Activated CD8-positive, alpha-beta memory T cell treated with anti-CD3 and anti-CD28 coated beads, Interleukin-2, amount 50 U/mL, for 4 hours (primary cell): ENCODE measurements at regions not wholly inside any gene's neighbourhood (a gene's known extent, or its start where the extent isn't known, plus 50 kb on each side); places are given as distances from the start of the nearest gene placed in this dataset.
"Not testable (repeated sequence)": the region's sequence is repeated elsewhere in the genome, so short reads cannot be mapped to it uniquely, and the experiment has no call there.

ENCODE experiments used
- DNase-seq: peaks from one replicate; pipeline ENCODE4 v3.0.0-alpha.2; 2020

DNA sequence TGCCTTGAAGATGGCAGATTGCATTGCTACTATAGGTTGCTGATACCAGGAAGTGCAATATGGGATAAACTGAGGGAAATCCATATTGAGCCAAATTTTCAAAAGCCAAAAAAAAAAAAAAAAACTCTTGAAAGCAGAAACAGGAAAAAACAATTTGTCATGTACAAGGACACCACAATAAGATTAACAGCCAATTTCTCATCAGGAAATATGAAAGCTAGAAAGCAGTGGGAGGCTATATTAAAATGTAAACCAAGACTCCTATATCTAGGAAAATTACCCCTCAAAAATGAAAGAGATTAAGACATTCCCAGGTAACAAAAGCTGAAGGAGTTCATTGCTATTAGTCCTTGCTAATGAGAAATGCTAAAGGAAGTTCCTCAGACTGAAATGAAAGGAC lies 462.8 kb upstream of the DPH6 start:
- DNase-seq: no peak

- no peak for DNase-seq
Observed at GRCh38 chr15:36024031-36024688, 478.2 kb upstream of the DPH6 start.

DNA sequence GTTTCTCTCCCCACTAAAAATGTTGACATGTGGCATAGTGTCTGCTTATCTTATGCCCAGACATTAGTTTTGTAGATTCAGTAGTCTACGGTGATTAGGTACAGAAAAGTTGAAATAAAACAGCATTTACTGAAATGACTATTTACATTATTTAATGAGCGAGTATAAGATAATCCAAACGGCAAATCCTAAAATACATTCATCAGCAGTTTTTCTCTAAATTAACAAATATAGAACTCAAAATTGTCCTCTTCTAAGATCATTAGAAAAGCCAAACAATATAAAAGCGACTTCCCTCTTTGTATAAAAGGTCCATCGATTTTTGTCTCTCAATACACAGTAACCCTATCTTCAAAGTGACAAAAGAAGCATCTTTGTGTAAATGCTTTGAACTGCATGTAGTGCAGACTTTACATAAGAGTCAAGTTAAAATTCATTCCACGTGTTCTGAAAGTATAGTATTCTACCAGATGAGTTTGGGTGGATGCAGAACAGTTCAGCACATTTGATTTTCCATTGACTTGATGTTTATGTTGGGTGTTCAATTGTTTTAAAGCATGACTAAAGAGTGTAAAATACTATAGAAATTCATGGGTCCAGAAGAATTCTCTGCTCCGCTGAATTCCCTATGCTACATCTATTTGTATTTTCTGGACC lies 480.8 kb upstream of the DPH6 start:
- DNase-seq: no peak

DNA sequence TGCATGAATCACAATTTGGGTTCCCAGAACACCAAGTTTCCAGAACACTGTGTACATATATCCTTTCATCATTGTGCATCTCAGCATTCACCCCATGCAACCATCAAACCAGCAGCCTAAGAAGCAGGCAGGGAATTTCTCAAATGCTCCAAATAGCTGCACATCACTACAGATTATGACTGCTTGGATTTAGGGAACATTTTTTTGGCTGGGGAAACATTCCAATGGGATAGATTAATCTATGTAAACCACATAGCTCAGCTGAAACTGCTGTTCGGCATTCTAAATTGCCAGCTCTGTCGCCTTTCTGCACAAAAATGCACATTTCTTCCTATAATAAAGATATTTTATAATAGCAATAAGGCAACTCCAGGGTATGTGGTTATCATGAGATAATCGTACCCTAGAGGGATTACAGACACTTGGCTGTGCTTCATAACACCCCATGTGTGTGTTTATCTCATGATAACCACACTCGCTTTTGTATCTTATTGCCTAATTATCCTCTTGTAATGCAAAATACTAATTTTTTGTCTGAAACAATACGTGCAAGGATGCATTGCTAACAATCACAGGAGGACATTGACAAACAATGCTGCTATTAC lies 483.7 kb upstream of the DPH6 start:
- no peak for DNase-seq

GRCh38 chr15:36039996-36040572 lies 494.1 kb upstream of the DPH6 start:
- DNase-seq: no peak

DNA sequence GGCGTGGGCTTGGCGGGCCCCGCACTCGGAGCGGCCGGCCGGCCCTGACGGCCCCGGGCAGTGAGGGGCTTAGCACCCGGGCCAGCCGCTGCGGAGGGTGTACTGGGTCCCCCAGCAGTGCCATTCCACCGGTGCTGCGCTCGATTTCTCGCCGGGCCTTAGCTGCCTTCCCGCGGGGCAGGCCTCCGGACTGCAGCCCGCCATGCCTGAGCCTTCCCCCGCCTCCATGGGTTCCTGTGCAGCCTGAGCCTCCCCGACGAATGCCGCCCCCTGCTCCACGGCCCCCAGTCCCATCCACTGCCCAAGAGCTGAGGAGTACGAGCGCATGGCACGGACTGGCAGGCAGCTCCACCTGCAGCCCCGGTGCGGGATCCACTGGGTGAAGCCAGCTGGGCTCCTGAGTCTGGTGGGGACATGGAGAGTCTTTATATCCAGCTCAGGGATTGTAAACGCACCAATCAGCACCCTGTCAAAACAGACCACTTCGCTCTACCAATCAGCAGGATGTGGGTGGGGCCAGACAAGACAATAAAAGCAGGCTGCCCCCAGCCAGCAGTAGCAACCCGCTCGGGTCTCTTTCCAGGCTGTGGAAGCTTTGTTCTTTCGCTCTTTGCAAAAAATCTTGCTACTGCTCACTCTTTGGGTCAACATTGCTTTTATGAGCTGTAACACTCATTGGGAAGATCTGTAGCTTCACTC lies 501.2 kb upstream of the DPH6 start:
- not testable (repeated sequence) for DNase-seq

DNA sequence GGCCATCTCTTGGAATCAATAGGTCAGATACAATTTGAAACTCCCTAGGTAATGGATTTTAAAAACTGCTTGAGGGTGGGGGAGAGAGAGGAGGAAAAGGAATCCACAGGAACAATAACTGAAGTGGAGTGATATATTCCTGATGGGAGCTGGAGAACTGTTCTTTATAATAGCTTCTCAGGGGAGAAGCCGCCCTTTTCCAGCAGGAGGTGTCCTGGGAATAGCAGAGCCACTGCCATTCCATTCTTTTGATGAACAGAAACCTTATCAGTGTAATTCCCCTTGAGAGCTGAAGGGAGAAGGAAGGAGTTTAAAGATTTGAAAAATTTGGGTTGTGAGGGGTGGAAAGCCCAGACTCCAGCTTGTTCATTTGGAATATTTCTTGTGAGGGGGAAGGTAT lies 504.9 kb upstream of the DPH6 start:
- no peak for DNase-seq

DNA sequence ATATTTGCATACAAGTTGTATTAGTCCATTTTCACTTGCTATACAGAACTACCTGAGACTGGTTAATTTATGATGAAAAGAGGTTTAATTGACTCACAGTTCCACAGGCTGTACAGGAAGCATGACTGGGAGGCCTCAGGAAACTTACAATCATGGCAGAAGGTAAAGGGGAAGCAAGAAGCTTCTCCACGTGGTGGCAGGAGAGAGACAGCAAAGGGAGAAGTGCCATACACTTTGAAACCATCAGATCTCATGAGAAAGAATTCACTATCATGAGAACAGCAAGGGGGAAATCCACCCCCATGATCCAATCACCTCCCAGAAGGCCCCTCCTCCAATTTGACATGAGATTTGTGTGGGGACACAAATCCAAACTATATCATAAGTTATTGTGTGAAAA lies 506.7 kb upstream of the DPH6 start:
- not testable (repeated sequence) for DNase-seq

GRCh38 chr15:36053746-36054145 lies 507.8 kb upstream of the DPH6 start:
- DNase-seq: no peak

DNA sequence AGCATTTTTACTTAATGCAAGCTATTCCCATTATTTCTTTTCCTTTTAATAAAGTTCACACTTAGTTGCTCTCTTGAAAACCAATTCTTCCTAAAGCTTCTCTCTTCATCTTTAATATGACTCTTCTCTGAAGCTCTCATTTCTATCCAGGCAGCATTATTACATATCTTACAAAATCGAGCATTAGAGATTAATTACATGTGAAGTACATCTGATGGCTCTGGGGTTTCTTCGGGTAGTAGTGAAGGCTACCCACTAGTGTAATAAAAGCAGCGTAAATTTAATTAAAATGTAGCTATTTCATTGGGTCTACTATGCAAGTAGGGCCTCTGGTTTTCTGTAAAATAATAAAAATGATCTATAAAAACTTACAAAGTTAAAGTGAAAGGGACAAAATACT lies 513.6 kb upstream of the DPH6 start:
- no peak for DNase-seq

DNA sequence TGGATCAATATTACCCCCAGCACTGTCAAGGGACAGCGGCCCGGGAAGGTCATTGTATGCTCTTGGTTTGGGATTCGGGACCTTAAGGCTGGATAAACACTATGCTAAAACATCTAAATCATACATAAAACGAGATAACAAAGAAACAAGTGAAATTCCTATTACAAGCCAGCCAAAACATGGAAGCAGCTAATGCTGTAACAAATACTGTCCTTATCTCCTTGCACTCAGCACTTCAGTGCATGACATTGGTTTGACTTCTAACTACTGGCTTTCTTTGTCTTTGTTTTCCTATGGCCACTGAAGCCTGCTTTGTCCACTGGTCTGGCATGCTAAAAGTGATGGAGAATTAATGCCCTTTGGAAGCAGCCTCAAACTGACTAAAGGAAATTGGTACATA lies 516.4 kb upstream of the DPH6 start:
- DNase-seq: no peak

GRCh38 chr15:36066757-36067156 lies 512.7 kb upstream of the CDIN1 start:
- no peak for DNase-seq

DNA sequence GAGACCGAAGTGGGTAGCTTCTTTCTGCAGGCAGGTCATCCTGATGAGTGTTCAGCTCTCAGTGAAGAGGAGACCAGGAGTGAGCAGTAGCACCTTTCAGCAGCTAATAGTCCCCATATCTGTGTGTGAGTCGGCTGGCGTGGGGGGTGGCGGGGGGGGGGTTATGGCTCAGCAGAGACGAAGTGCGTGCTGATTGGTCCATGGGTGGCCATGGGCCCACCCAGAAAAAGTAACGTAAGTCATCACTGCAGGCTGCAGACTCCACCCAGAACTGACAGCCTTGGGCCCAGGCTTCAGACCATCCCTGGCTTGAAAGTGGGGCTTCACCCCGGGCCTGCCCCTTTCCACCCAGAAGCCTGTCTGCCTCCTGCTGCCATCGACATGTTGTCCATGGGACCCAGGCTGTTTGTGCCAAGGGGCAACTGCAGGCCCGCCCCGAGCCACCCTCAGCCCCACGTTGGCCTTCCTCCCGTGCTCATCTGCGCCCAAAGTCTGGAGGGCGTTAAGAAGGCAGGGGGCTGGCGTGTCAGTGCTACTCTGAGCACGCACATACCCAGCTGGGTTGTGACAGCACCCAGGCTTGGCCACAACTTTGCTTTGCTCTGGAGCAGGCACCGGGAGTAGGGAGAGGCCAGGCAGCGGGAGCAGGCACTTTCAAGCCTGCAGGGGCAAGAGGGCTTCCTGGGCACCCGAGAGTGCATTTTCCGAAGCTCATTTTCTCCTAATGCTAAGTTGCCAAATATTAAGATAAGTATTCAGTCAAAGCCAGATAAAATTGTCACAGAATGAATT lies 511.7 kb upstream of the CDIN1 start:
- no peak for DNase-seq

DNA sequence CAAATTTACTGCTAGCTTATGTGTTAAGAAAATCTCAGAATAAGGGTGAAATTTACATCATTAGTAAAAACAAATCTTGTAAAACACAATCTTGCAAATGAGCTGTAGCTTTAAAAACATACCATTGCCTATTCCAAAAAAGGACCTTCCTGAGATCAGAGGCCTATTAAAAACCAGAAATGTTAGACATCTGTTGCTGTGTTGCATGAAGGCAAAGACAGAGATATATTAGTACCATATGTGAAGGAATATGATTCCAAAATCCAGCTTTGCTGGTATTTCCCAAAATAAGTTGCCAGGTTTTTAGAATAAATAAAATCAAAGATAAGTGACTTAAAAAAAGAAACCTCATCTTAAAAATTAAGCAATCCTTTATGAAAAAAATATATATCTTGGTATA lies 504.1 kb upstream of the CDIN1 start:
- DNase-seq: no peak

DNA sequence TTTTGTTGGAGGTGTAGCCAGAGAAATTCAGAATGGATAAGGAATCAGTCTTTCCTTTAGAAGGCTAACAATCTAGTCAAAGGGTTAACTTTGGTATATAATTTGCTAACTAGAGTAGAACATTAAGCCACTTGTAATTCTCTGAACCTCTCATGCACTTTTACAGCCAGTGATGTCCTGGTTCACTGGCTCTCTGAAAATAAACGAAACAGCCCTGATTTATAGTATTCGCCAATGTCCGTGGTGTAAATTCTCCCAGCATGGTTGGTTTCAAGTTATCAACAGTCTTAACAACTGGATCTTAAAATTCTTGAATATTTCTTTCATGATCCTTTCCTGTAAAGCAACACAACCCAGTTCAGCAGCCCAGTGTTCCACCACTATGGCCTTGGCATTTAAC lies 500.4 kb upstream of the CDIN1 start:
- no peak for DNase-seq

- no peak for DNase-seq
Observed at GRCh38 chr15:36080759-36081158, 498.7 kb upstream of the CDIN1 start.

GRCh38 chr15:36090286-36090946 lies 489.0 kb upstream of the CDIN1 start:
- DNase-seq: no peak

GRCh38 chr15:36106640-36107335 lies 472.6 kb upstream of the CDIN1 start:
- no peak for DNase-seq

DNA sequence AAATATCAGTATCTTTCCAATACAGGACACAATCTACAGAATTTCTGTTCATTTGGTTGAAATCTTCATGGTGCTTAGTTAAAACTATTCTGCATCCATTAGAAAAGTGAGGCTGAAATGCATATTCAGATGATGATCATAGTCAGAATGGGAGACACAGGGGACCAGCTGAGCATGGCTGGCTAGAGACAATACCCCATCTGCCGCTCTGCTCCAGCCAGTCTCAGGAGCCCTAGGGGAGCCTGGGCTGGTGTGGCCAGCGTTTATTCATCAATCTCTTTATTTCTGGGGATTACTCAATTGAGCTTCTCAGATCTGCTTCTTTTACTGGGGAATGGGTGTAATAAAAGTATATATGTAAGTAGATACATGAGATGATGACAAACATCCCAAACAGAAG lies 470.9 kb upstream of the CDIN1 start:
- no peak for DNase-seq

GRCh38 chr15:36109943-36110658 lies 469.3 kb upstream of the CDIN1 start:
- no peak for DNase-seq

GRCh38 chr15:36110659-36110993 lies 468.8 kb upstream of the CDIN1 start:
- no peak for DNase-seq
